H1 (cell line): ENCODE measurements at regions not wholly inside any gene's neighbourhood (a gene's known extent, or its start where the extent isn't known, plus 50 kb on each side); places are given as distances from the start of the nearest gene placed in this dataset.

ENCODE experiments used
- CTCF ChIA-PET: fragments of 300-600 bp; sonication (Branson Sonifier 250); formaldehyde crosslinking; loops from one replicate; lab custom pipeline; 2021; ENCODE audit not compliant: partially characterized antibody; lab: Charles Lee
- POLR2A ChIA-PET: fragments of 300-600 bp; sonication (Branson Sonifier 250); formaldehyde crosslinking; loops from one replicate; lab custom pipeline; 2021; ENCODE audit warnings: inconsistent platforms; ENCODE audit not compliant: partially characterized antibody; lab: Charles Lee
- DNase-seq, 2 experiments: peaks; one replicate each; pipeline versions ENCODE4 v3.0.0 to v3.0.0-alpha.2; 2010 to 2022; ENCODE audit warnings: low spot score in 2 of 2, low read depth in 1 of 2, mixed read lengths in 1 of 2
- FAIRE-seq: peaks from 2 replicates; lab custom pipeline; 2011; peaks lifted over from hg19 to GRCh38; lab: Jason Lieb, UNC
- H2AFZ ChIP-seq: 2 replicates; pipeline ENCODE4 v1.8.1; 2012; ENCODE audit warnings: low read length, inconsistent platforms
- H2AK5ac ChIP-seq: 2 replicates; pipeline ENCODE4 v1.6.1; 2013; ENCODE audit warnings: low read depth, low read length
- H2BK120ac ChIP-seq: replicated peaks from 2 replicates; pipeline ENCODE3; 2013; ENCODE audit warnings: low read depth, low read length, inconsistent platforms
- H2BK12ac ChIP-seq: 2 replicates; pipeline ENCODE4 v1.6.1; 2013; ENCODE audit warnings: low read depth, low read length
- H2BK15ac ChIP-seq: 2 replicates; pipeline ENCODE4 v1.6.1; 2013; ENCODE audit warnings: low read length
- H2BK20ac ChIP-seq: 2 replicates; pipeline ENCODE4 v1.6.1; 2013; ENCODE audit warnings: low read length
- H2BK5ac ChIP-seq: 2 replicates; pipeline ENCODE4 v1.6.1; 2013; ENCODE audit warnings: low read depth, low read length
- H3K14ac ChIP-seq: 2 replicates; pipeline ENCODE4 v1.6.1; 2013; ENCODE audit warnings: inconsistent platforms; ENCODE audit not compliant: insufficient read length
- H3K18ac ChIP-seq: 2 replicates; pipeline ENCODE4 v1.6.1; 2013; ENCODE audit warnings: low read length; ENCODE audit errors: extremely low read depth
- H3K23ac ChIP-seq: 2 replicates; pipeline ENCODE4 v1.6.1; 2013; ENCODE audit warnings: inconsistent platforms; ENCODE audit not compliant: insufficient read length
- H3K23me2 ChIP-seq: 2 replicates; pipeline ENCODE4 v1.6.1; 2013; ENCODE audit warnings: low read depth, low read length
- H3K27ac ChIP-seq: 2 replicates; pipeline ENCODE4 v1.6.1; 2011; ENCODE audit warnings: low read depth, low read length, inconsistent platforms
- H3K27me3 ChIP-seq, 4 experiments: replicated peaks in 1 of 4; 1 replicate in 1 of 4; 2 replicates in 3 of 4; pipeline versions ENCODE4 v1.6.1 to v1.8.1; 2011 to 2013; ENCODE audit warnings: low read length in 3 of 4, mild to moderate bottlenecking in 3 of 4, inconsistent platforms in 2 of 4, mixed read lengths in 2 of 4, moderate library complexity in 1 of 4; ENCODE audit not compliant: control insufficient read depth in 3 of 4, insufficient read depth in 3 of 4; ENCODE audit errors: extremely low read depth in 1 of 4
- H3K36me3 ChIP-seq, 4 experiments: 2 replicates each; pipeline versions ENCODE4 v1.6.1 to v1.8.1; 2011 to 2013; ENCODE audit warnings: mild to moderate bottlenecking in 4 of 4, low read length in 3 of 4, moderate library complexity in 2 of 4, control low read depth in 1 of 4, inconsistent platforms in 1 of 4; ENCODE audit not compliant: insufficient read depth in 4 of 4, control insufficient read depth in 2 of 4
- H3K4ac ChIP-seq: replicated peaks from 2 replicates; pipeline ENCODE3; 2013; ENCODE audit warnings: low read length, low read depth, mixed read lengths, inconsistent platforms; ENCODE audit not compliant: insufficient read length
- H3K4me1 ChIP-seq, 4 experiments: replicated peaks in 1 of 4; 1 replicate in 1 of 4; 2 replicates in 3 of 4; pipeline versions ENCODE4 v1.6.1 to v1.8.1; 2011 to 2013; ENCODE audit warnings: low read length in 3 of 4, inconsistent platforms in 2 of 4, mixed read lengths in 1 of 4; ENCODE audit not compliant: insufficient read depth in 4 of 4, control insufficient read depth in 3 of 4
- H3K4me2 ChIP-seq, 2 experiments: 2 replicates each; pipeline versions ENCODE4 v1.6.1 to v1.8.1; 2011 to 2013; ENCODE audit warnings: low read depth in 2 of 2, low read length in 2 of 2, control low read depth in 1 of 2, inconsistent platforms in 1 of 2, mild to moderate bottlenecking in 1 of 2; ENCODE audit not compliant: insufficient read depth in 1 of 2
- H3K4me3 ChIP-seq, 4 experiments: fragments of 200-600, 300-600 bp in 1 of 4; sonication (generic), shearing (Covaris generic), sonication (Bioruptor Twin) in 1 of 4; 2 replicates each; pipeline versions ENCODE4 v1.5.1 to v1.8.1; 2011 to 2016; ENCODE audit warnings: low read length in 4 of 4, low read depth in 3 of 4, control low read depth in 2 of 4, inconsistent platforms in 2 of 4, mild to moderate bottlenecking in 2 of 4, mixed read lengths in 1 of 4, moderate library complexity in 1 of 4; ENCODE audit not compliant: insufficient read depth in 2 of 4; ENCODE audit errors: extremely low read depth in 1 of 4
- H3K56ac ChIP-seq: replicated peaks from 2 replicates; pipeline ENCODE3; 2013; ENCODE audit warnings: low read depth, mild to moderate bottlenecking, mixed read lengths, low read length, inconsistent platforms; ENCODE audit not compliant: insufficient read length
- H3K79me1 ChIP-seq: 2 replicates; pipeline ENCODE4 v1.6.1; 2013; ENCODE audit warnings: low read depth, low read length, control low read depth
- H3K79me2 ChIP-seq, 2 experiments: 2 replicates each; pipeline versions ENCODE4 v1.6.1 to v1.8.1; 2012 to 2013; ENCODE audit warnings: low read length in 2 of 2, mild to moderate bottlenecking in 2 of 2, inconsistent platforms in 1 of 2; ENCODE audit not compliant: insufficient read depth in 2 of 2, control insufficient read depth in 1 of 2
- H3K9ac ChIP-seq, 4 experiments: replicated peaks in 1 of 4; 1 replicate in 1 of 4; 2 replicates in 3 of 4; pipeline versions ENCODE4 v1.6.1 to v1.8.1; 2011 to 2013; ENCODE audit warnings: low read depth in 3 of 4, low read length in 3 of 4, control low read depth in 2 of 4, mild to moderate bottlenecking in 2 of 4, moderate library complexity in 2 of 4, inconsistent platforms in 1 of 4; ENCODE audit errors: extremely low read depth in 1 of 4
- H3K9me3 ChIP-seq, 2 experiments: 2 replicates each; pipeline versions ENCODE4 v1.6.1 to v1.8.1; 2012 to 2013; ENCODE audit warnings: mild to moderate bottlenecking in 2 of 2, moderate library complexity in 2 of 2, control low read depth in 1 of 2, inconsistent platforms in 1 of 2, low read depth in 1 of 2, low read length in 1 of 2, mixed read lengths in 1 of 2; ENCODE audit not compliant: insufficient read depth in 2 of 2
- H4K20me1 ChIP-seq, 2 experiments: replicated peaks in 1 of 2; 2 replicates each; pipeline versions ENCODE3 to v1.8.1; 2011 to 2013; ENCODE audit warnings: inconsistent platforms in 2 of 2, low read length in 2 of 2, mild to moderate bottlenecking in 1 of 2; ENCODE audit not compliant: insufficient read depth in 2 of 2, control insufficient read depth in 1 of 2
- H4K5ac ChIP-seq: 2 replicates; pipeline ENCODE4 v1.6.1; 2013; ENCODE audit warnings: low read length, low read depth, mixed read lengths, inconsistent platforms; ENCODE audit not compliant: insufficient read length
- H4K8ac ChIP-seq: 2 replicates; pipeline ENCODE4 v1.8.0; 2013; ENCODE audit warnings: mild to moderate bottlenecking, moderate library complexity, low read length, inconsistent platforms; ENCODE audit not compliant: insufficient read depth; ENCODE audit errors: extremely low read depth
- H4K91ac ChIP-seq: replicated peaks from 2 replicates; pipeline ENCODE3; 2013; ENCODE audit warnings: low read length, mixed read lengths, inconsistent platforms; ENCODE audit not compliant: insufficient read length
- BACH1 ChIP-seq: IDR thresholded peaks from 2 replicates; pipeline ENCODE4 v1.6.1; 2012; ENCODE audit warnings: low read length, improper control_type of control experiment
- BCL11A ChIP-seq, 2 experiments: IDR thresholded peaks; one replicate each; pipeline ENCODE4 v1.6.1; 2011; ENCODE audit warnings: low read depth in 2 of 2, low read length in 2 of 2, mild to moderate bottlenecking in 2 of 2
- BRCA1 ChIP-seq: IDR thresholded peaks from 2 replicates; pipeline ENCODE4 v1.6.1; 2012; ENCODE audit warnings: low read depth, low read length, improper control_type of control experiment
- CHD1 ChIP-seq: IDR thresholded peaks from 2 replicates; pipeline ENCODE4 v1.6.1; 2012; ENCODE audit warnings: low read depth, low read length, improper control_type of control experiment
- CTCF ChIP-seq, 3 experiments: IDR thresholded peaks; 1 replicate in 2 of 3; 2 replicates in 1 of 3; pipeline versions ENCODE4 v1.5.1 to v1.6.1; 2011; ENCODE audit warnings: low read length in 3 of 3, mild to moderate bottlenecking in 3 of 3, inconsistent platforms in 2 of 3, low read depth in 1 of 3, moderate library complexity in 1 of 3; ENCODE audit not compliant: insufficient read depth in 1 of 3; ENCODE audit errors: control extremely low read depth in 1 of 3
- FOSL1 ChIP-seq: IDR thresholded peaks from 2 replicates; pipeline ENCODE4 v1.6.1; 2011; ENCODE audit warnings: mild to moderate bottlenecking, low read depth, low read length, moderate library complexity; ENCODE audit not compliant: insufficient read depth
- GTF2F1 ChIP-seq: IDR thresholded peaks from 2 replicates; pipeline ENCODE4 v1.6.1; 2012; ENCODE audit warnings: low read depth, low read length, improper control_type of control experiment, borderline replicate concordance
- HDAC2 ChIP-seq, 2 experiments: fragments of 300-600 bp in 1 of 2; sonication (generic) in 1 of 2; IDR thresholded peaks; 2 replicates each; pipeline ENCODE4 v1.6.1; 2011 to 2012; ENCODE audit warnings: low read depth in 2 of 2, low read length in 2 of 2, mild to moderate bottlenecking in 2 of 2, moderate library complexity in 2 of 2, borderline replicate concordance in 1 of 2, inconsistent platforms in 1 of 2
- JUN ChIP-seq: IDR thresholded peaks from 2 replicates; pipeline ENCODE4 v1.6.1; 2011; ENCODE audit warnings: low read depth, mild to moderate bottlenecking, improper control_type of control experiment, low read length
- POLR2AphosphoS5 ChIP-seq: IDR thresholded peaks from 2 replicates; pipeline ENCODE4 v1.6.1; 2011; ENCODE audit warnings: low read depth, low read length
- SP2 ChIP-seq: IDR thresholded peaks from 2 replicates; pipeline ENCODE4 v1.6.1; 2012; ENCODE audit warnings: mild to moderate bottlenecking, low read length, inconsistent platforms
- ZNF274 ChIP-seq: IDR thresholded peaks from 2 replicates; pipeline ENCODE4 v1.7.0; 2012; ENCODE audit warnings: low read length, borderline replicate concordance; ENCODE audit errors: extremely low read depth
- WGBS, 2 experiments: shearing (Covaris generic) in 1 of 2; methylation state at CpG; one replicate each; pipeline versions ENCODE4 v1.1.6 to v1.1.7; 2013 to 2015; ENCODE audit warnings: low lambda C conversion rate in 2 of 2, mixed read lengths in 2 of 2, inconsistent platforms in 1 of 2, low coverage in 1 of 2, missing lambda C conversion rate in 1 of 2; ENCODE audit not compliant: insufficient replicate concordance in 2 of 2, insufficient coverage in 1 of 2, insufficient read length in 1 of 2; ENCODE audit errors: extremely low coverage in 1 of 2, missing lambda C conversion rate in 1 of 2; 5-methylcytosine and 5-hydroxymethylcytosine counted together

GRCh38 chrX:130981836-130982235, 76.3 kb upstream of the ARHGAP36 start:
- H4K20me1 ChIP-seq: no peaks in the 10 kb centered on the region
- H3K79me2 ChIP-seq: no peaks in the 10 kb centered on the region
- no peak overlapping the region for H4K8ac ChIP-seq
- H3K18ac ChIP-seq: no peak overlapping the region
- H3K4me2 ChIP-seq: no peak overlapping the region
- no peaks in the 10 kb centered on the region for H3K9me3 ChIP-seq
- no peak overlapping the region for H2AFZ ChIP-seq
- CTCF ChIA-PET: no interaction called here
- no peak overlapping the region for H2BK120ac ChIP-seq
- no peak overlapping the region for H3K4ac ChIP-seq
- no peak overlapping the region for H3K4me3 ChIP-seq
- H3K27me3 ChIP-seq: no peaks in the 10 kb centered on the region
- H3K9ac ChIP-seq: no peak overlapping the region
- DNase-seq (no peak), FAIRE-seq (no peak)
- no peak overlapping the region for H2BK5ac ChIP-seq
- H2BK20ac ChIP-seq: no peak overlapping the region
- no peak overlapping the region for H2BK12ac ChIP-seq
- H2BK15ac ChIP-seq: no peak overlapping the region
- H3K36me3 ChIP-seq: no peaks in the 10 kb centered on the region
- H3K27ac ChIP-seq: no peak overlapping the region
- no peak for TF ChIP-seq FOSL1
- no peak for TF ChIP-seq CTCF (IDR thresholded peaks at IDR 0.05; ENCODE audit: control extremely low read depth in 1 of 3, insufficient read depth in 1 of 3, low read depth in 1 of 3, low read length in 3 of 3)
- no peak for TF ChIP-seq CHD1
- TF ChIP-seq SP2: no peak
- TF ChIP-seq GTF2F1: no peak
- TF ChIP-seq ZNF274: no peak
- TF ChIP-seq BRCA1: no peak
- no peak for TF ChIP-seq BCL11A (IDR thresholded peaks at IDR 0.05; ENCODE audit: low read depth in 2 of 2, low read length in 2 of 2)
- no peak for TF ChIP-seq HDAC2 (IDR thresholded peaks at IDR 0.05; ENCODE audit: borderline replicate concordance in 1 of 2, low read depth in 2 of 2, low read length in 2 of 2)
- TF ChIP-seq POLR2AphosphoS5: no peak
- TF ChIP-seq BACH1: no peak
- no peak for TF ChIP-seq JUN
- POLR2A ChIA-PET: no interaction called here
- H4K5ac ChIP-seq: no peak overlapping the region
- H3K23ac ChIP-seq: no peak overlapping the region
- no peaks in the 10 kb centered on the region for H3K79me1 ChIP-seq
- H3K23me2 ChIP-seq: no peaks in the 10 kb centered on the region
- 100% methylated on average over 2 of the region's 2 CpGs; no CpG with 5 or more reads in 1 of the 2 experiments for WGBS, 2 experiments
- no peak overlapping the region for H4K91ac ChIP-seq
- H3K4me1 ChIP-seq: no peaks in the 10 kb centered on the region
- no peak overlapping the region for H3K14ac ChIP-seq
- H2AK5ac ChIP-seq: no peak overlapping the region
- H3K56ac ChIP-seq: no peak overlapping the region
